Adrenal gland (tissue), 5 donors: ENCODE measurements at regions not wholly inside any gene's neighbourhood (a gene's known extent, or its start where the extent isn't known, plus 50 kb on each side); places are given as distances from the start of the nearest gene placed in this dataset.

Source experiments
- POLR2A ChIP-seq, 2 donors: fragments of 450-650 bp; IDR thresholded peaks; one replicate each; pipeline ENCODE4 v1.6.1; 2017; ENCODE audit warnings: antibody characterized with exemption in 2 of 2, mild to moderate bottlenecking in 2 of 2, moderate library complexity in 1 of 2
- TF ChIP-seq, protein P1 (sequence below), 6 experiments: fragments of 450-650 bp in 4 of 6; fragments of 200-600 bp in 2 of 6; sonication (generic) in 1 of 6; IDR thresholded peaks; 1 replicate in 5 of 6; 2 replicates in 1 of 6; pipeline versions ENCODE4 v1.5.1 to v1.8.0; 2016 to 2021; ENCODE audit warnings: antibody characterized with exemption in 6 of 6, mild to moderate bottlenecking in 2 of 6, moderate library complexity in 1 of 6
- donor health status: DM: no; HTN: no; CAD: no.

DNA sequence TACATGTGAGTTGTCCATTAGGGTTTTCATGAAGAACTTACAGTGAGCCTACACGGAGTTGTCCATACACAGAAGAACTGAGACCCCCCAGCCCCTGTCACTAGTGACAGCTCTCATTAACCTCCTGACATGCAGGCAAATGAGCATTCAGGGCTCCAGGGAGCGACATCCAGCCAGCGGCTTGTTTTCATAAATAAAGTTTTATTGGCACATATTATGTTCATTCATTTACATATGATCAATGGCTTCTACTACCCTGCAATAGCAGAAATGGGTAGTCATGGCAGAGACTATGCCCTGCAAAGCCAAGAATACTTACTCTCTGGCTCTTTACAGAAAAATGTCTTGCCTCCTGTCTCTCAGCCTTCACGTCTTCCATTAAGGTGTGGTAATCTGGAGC lies 553.5 kb downstream of the EDEM1 start:
- TF ChIP-seq POLR2A (IDR thresholded peaks at IDR 0.05), result no peak
- TF ChIP-seq, protein P1, sequence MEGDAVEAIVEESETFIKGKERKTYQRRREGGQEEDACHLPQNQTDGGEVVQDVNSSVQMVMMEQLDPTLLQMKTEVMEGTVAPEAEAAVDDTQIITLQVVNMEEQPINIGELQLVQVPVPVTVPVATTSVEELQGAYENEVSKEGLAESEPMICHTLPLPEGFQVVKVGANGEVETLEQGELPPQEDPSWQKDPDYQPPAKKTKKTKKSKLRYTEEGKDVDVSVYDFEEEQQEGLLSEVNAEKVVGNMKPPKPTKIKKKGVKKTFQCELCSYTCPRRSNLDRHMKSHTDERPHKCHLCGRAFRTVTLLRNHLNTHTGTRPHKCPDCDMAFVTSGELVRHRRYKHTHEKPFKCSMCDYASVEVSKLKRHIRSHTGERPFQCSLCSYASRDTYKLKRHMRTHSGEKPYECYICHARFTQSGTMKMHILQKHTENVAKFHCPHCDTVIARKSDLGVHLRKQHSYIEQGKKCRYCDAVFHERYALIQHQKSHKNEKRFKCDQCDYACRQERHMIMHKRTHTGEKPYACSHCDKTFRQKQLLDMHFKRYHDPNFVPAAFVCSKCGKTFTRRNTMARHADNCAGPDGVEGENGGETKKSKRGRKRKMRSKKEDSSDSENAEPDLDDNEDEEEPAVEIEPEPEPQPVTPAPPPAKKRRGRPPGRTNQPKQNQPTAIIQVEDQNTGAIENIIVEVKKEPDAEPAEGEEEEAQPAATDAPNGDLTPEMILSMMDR (IDR thresholded peaks at IDR 0.05), result no peak
